ENCODE measurements at regions not wholly inside any gene's neighbourhood (a gene's known extent, or its start where the extent isn't known, plus 50 kb on each side); places are given as distances from the start of the nearest gene placed in this dataset.

DNA sequence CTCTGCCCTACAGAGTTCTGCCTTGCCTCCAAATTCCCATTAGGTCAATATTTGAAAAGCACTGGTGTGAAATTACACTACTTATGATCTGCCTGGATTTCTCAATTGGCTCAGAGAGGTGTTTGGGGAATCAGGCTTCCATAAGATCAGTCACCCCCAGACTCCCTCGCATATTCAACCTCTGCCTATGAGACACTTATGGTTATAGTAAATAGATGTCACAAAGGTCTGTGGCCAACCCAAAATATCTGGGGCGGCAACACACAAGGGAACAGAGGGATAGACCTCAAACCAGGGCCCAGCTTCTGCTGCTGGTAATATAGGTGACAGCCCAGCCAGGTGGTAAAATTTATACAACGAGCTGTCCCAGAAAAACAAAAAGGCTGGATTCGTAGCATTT lies 376.7 kb upstream of the ZMIZ1 start:
- Histone ChIP-seq H3K9me3 (no peaks in the 10 kb centered on the region), H3K4me1 (peaks cover 17 to 27% of the 10 kb centered on the region in 2 donors), H3K36me3 (no peaks in the 10 kb centered on the region), H3K27me3 (no peaks in the 10 kb centered on the region), H3K4me3 (replicated peaks in 1 of 3) (no peak overlapping the region), H3K27ac (no peak overlapping the region)
- no peak for DNase-seq
- intact Hi-C loops (cut with DNase I), result no loop called here
- TF ChIP-seq CTCF (IDR thresholded peaks at IDR 0.05) (no peak), POLR2A (IDR thresholded peaks at IDR 0.05) (no peak)
- WGBS, 2 donors, result 93 to 96% methylated on average over 4 of the region's 4 CpGs

- Histone ChIP-seq H3K4me1 (peaks cover 0 to 13% of the 10 kb centered on the region in 2 donors), H3K4me3 (replicated peaks in 1 of 3) (no peak overlapping the region), H3K36me3 (no peaks in the 10 kb centered on the region), H3K9me3 (no peaks in the 10 kb centered on the region), H3K27ac (no peak overlapping the region), H3K27me3 (no peaks in the 10 kb centered on the region)
- DNase-seq, result no peak
- 85 to 89% methylated on average over 7 of the region's 7 CpGs for WGBS, 2 donors
- TF ChIP-seq POLR2A (IDR thresholded peaks at IDR 0.05) (no peak), CTCF (IDR thresholded peaks at IDR 0.05) (no peak)
- intact Hi-C loops (cut with DNase I), result no loop called here
Measured at GRCh38 chr10:78695846-78696245, 372.9 kb upstream of the ZMIZ1 start.

- no peak overlapping the region for H3K27ac ChIP-seq
Measured at GRCh38 chr10:78696791-78697395, 371.9 kb upstream of the ZMIZ1 start.

DNA sequence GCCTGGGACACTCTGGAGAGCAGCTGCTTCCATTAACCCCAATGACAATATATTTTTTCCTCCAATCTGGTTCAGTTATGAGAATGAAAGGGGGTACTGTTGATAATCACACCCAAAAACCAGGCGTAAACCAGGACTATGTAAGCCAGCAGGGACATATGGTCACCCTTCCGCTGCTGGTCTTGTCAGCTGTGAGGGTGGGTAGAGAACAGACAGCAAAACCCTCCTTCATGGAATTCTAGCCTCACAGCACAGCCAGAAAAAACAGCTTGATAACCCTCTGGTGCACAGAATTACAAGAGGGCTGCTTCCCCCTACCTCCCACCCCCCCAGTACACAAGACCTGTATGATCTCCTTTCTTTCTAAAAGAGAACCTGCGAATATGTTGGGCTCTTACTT lies 368.8 kb upstream of the ZMIZ1 start:
- Histone ChIP-seq H3K27ac (peak overlapping the region in 1 of 3 donors; percentile 43), H3K9me3 (no peaks in the 10 kb centered on the region), H3K4me1 (peaks cover 0 to 17% of the 10 kb centered on the region in 2 donors), H3K4me3 (replicated peaks in 1 of 3) (no peak overlapping the region), H3K36me3 (no peaks in the 10 kb centered on the region), H3K27me3 (no peaks in the 10 kb centered on the region)
- TF ChIP-seq CTCF (IDR thresholded peaks at IDR 0.05), result no peak
- no peak for TF ChIP-seq POLR2A (IDR thresholded peaks at IDR 0.05)
- intact Hi-C loops (cut with DNase I), result no loop called here
- 70 to 79% methylated on average over 3 of the region's 3 CpGs for WGBS, 2 donors
- peak in 1 of 2 donors; percentile 10 for DNase-seq

More at GRCh38 chr10:78696791-78697395, 371.9 kb upstream of the ZMIZ1 start:
- WGBS, 2 donors, result 81 to 88% methylated on average over 5 of the region's 5 CpGs
- Histone ChIP-seq H3K4me1 (peaks cover 0 to 17% of the 10 kb centered on the region in 2 donors), H3K4me3 (replicated peaks in 1 of 3) (no peak overlapping the region), H3K36me3 (no peaks in the 10 kb centered on the region), H3K27me3 (no peaks in the 10 kb centered on the region), H3K9me3 (no peaks in the 10 kb centered on the region)
- intact Hi-C loops (cut with DNase I), result no loop called here
- TF ChIP-seq POLR2A (IDR thresholded peaks at IDR 0.05) (no peak), CTCF (IDR thresholded peaks at IDR 0.05) (no peak)
- DNase-seq, result no peak

DNA sequence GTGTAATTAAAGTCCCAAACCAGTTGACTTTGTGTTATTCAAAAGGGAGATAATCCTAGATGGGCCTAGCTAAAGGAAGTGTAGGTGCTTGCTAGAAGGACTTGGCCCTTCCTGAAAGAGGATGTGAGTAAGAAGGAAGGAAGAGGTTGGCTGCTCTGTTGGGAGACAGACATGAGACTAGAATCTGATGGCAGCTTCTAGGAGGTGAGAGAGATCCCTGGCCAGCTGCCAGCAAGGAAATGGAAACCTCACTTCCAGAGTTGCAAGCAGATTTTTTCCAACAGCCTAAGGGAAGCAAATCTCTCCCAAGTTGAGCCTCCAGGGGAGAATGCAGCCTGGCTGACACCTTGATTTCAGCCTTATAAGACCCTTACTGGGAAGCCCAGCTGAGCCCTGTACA lies 368.4 kb upstream of the ZMIZ1 start:
- no peaks in the 10 kb centered on the region for H3K9me3 ChIP-seq
- no peaks in the 10 kb centered on the region for H3K36me3 ChIP-seq
- H3K4me3 ChIP-seq (replicated peaks in 1 of 3), result no peak overlapping the region
- H3K27ac ChIP-seq, result peak overlapping the region in 1 of 3 donors; percentile 43
- intact Hi-C loops (cut with DNase I), result no loop called here
- peaks cover 0 to 17% of the 10 kb centered on the region in 2 donors for H3K4me1 ChIP-seq
- no peaks in the 10 kb centered on the region for H3K27me3 ChIP-seq
- DNase-seq, result peak; percentile 60 to 67
- TF ChIP-seq POLR2A (IDR thresholded peaks at IDR 0.05), result no peak
- TF ChIP-seq CTCF (IDR thresholded peaks at IDR 0.05), result no peak

All from thyroid gland (tissue), 4 donors.